ENCODE measurements at regions not wholly inside any gene's neighbourhood (a gene's known extent, or its start where the extent isn't known, plus 50 kb on each side); places are given as distances from the start of the nearest gene placed in this dataset.
"Not testable (repeated sequence)": the region's sequence is repeated elsewhere in the genome, so short reads cannot be mapped to it uniquely, and the experiment has no call there.

DNA sequence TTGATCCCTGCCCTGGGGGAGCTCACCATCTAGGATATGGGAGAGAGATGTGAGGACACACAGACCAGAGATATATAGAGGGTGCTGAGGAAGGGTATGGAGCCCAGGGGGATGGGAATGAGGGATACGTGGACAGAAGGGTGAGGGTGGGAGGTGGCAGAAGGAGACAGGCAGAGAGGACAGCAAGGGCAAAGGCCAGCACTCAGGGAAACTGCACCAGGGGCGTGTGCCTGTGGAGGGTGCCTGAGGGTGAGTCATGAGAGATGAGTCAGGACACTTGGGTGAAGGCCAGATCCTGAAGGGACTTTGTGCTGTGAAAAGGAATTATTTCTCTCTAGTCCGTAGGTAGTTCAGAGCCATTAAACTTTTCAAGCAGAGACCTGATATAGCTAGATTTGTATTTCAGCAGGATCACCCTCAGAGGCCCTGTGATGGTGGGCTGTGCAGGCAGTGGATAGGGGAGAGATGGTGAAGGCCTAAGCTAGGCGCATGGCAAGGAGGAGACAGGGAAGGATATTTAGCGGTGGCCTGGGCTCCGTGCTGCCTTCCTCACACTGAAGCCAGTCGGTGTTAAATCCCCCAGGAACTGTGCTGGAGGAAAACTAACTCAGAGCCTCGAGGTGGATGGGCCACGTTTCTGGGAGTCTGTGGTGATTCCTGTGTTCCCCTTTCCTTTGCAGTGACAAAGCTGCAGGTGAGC lies 3075.0 kb downstream of the RPIA start:
- not testable (repeated sequence) for TF ChIP-seq EZH2 (IDR thresholded peaks at IDR 0.05; ENCODE audit: low read length)
- TF ChIP-seq, protein P1, sequence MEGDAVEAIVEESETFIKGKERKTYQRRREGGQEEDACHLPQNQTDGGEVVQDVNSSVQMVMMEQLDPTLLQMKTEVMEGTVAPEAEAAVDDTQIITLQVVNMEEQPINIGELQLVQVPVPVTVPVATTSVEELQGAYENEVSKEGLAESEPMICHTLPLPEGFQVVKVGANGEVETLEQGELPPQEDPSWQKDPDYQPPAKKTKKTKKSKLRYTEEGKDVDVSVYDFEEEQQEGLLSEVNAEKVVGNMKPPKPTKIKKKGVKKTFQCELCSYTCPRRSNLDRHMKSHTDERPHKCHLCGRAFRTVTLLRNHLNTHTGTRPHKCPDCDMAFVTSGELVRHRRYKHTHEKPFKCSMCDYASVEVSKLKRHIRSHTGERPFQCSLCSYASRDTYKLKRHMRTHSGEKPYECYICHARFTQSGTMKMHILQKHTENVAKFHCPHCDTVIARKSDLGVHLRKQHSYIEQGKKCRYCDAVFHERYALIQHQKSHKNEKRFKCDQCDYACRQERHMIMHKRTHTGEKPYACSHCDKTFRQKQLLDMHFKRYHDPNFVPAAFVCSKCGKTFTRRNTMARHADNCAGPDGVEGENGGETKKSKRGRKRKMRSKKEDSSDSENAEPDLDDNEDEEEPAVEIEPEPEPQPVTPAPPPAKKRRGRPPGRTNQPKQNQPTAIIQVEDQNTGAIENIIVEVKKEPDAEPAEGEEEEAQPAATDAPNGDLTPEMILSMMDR (optimal IDR thresholded peaks at IDR 0.05 in 1 of 3, IDR thresholded peaks at IDR 0.05 in 1 of 3, conservative IDR thresholded peaks at IDR 0.05 in 1 of 3; ENCODE audit: extremely low read depth in 1 of 3, insufficient read depth in 2 of 3, low read length in 3 of 3) = not testable (repeated sequence)

Measured in keratinocyte (primary cell).